WTC11 (cell line): ENCODE measurements at regions not wholly inside any gene's neighbourhood (a gene's known extent, or its start where the extent isn't known, plus 50 kb on each side); places are given as distances from the start of the nearest gene placed in this dataset.

Experiments
- FOXK1 ChIP-seq: sonication (generic); formaldehyde crosslinking; IDR thresholded peaks from 2 replicates; pipeline ENCODE4 v1.8.0; 2022; ENCODE audit warnings: mild to moderate bottlenecking, moderate library complexity, missing genetic modification reagents
- IRF2 ChIP-seq: sonication (generic); formaldehyde crosslinking; IDR thresholded peaks from 2 replicates; pipeline ENCODE4 v1.8.0; 2022; ENCODE audit warnings: low read depth, missing genetic modification reagents, borderline replicate concordance
- JUN ChIP-seq: sonication (generic); formaldehyde crosslinking; IDR thresholded peaks from 2 replicates; pipeline ENCODE4 v1.8.0; 2023; ENCODE audit warnings: mild to moderate bottlenecking, missing genetic modification reagents
- RELA ChIP-seq: sonication (generic); formaldehyde crosslinking; IDR thresholded peaks from 2 replicates; pipeline ENCODE4 v1.8.1; 2022; ENCODE audit warnings: missing genetic modification reagents, mild to moderate bottlenecking, borderline replicate concordance
- RORB ChIP-seq: fragments of 250-450 bp; sonication (Bioruptor Pico); IDR thresholded peaks from 2 replicates; pipeline ENCODE4 v1.9.0; 2021; ENCODE audit warnings: mild to moderate bottlenecking
- SP1 ChIP-seq: sonication (generic); formaldehyde crosslinking; conservative IDR thresholded peaks from 2 replicates; pipeline ENCODE4 v1.8.1; 2022; ENCODE audit warnings: missing genetic modification reagents
- TEAD1 ChIP-seq: sonication (generic); formaldehyde crosslinking; IDR thresholded peaks from 2 replicates; pipeline ENCODE4 v1.8.0; 2022; ENCODE audit warnings: mild to moderate bottlenecking, missing genetic modification reagents
- TF ChIP-seq, protein P1 (sequence below): fragments of 200-600 bp; IDR thresholded peaks from 2 replicates; pipeline ENCODE4 v1.8.0; 2022; ENCODE audit warnings: antibody characterized with exemption
- TF ChIP-seq, protein P2 (sequence below): sonication (generic); formaldehyde crosslinking; IDR thresholded peaks from 2 replicates; pipeline ENCODE4 v1.8.0; 2022; ENCODE audit warnings: mild to moderate bottlenecking, missing genetic modification reagents
- TF ChIP-seq, protein P3 (sequence below): sonication (generic); formaldehyde crosslinking; IDR thresholded peaks from 2 replicates; pipeline ENCODE4 v1.8.1; 2022; ENCODE audit warnings: low read depth, missing genetic modification reagents, borderline replicate concordance
- TF ChIP-seq, protein P4 (sequence below): fragments of 250-450 bp; sonication (Bioruptor Pico); IDR thresholded peaks from 2 replicates; pipeline ENCODE4 v1.9.0; 2021; ENCODE audit warnings: mild to moderate bottlenecking
- TF ChIP-seq, protein P5 (sequence below): sonication (generic); formaldehyde crosslinking; IDR thresholded peaks from 2 replicates; pipeline ENCODE4 v1.8.1; 2023; ENCODE audit warnings: mild to moderate bottlenecking, missing genetic modification reagents, moderate library complexity
- TF ChIP-seq, protein P6 (sequence below): sonication (generic); formaldehyde crosslinking; IDR thresholded peaks from 2 replicates; pipeline ENCODE4 v1.8.0; 2022; ENCODE audit warnings: mild to moderate bottlenecking, missing genetic modification reagents
- TF ChIP-seq, protein P7 (sequence below): sonication (generic); formaldehyde crosslinking; IDR thresholded peaks from 2 replicates; pipeline ENCODE4 v1.8.0; 2022; ENCODE audit warnings: mild to moderate bottlenecking, missing genetic modification reagents

DNA sequence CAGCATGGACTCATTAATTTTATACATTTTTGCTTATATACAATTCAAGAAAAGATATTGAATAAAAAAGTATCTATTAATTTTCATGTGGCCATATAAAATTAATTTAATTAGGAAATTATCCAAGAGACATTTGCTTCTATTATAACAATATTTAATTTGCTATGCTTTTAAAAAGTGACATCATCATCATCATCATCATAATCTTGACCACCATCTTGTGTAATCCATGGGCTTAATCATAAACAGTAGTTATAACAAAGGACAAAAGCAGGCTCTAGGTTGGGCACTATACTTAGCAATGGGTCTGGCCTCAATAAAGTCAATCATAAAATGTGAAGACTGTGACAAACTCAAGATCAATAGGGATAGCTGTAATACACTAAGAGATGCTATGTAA lies 1031.6 kb downstream of the SLITRK1 start:
- TF ChIP-seq, protein P1, sequence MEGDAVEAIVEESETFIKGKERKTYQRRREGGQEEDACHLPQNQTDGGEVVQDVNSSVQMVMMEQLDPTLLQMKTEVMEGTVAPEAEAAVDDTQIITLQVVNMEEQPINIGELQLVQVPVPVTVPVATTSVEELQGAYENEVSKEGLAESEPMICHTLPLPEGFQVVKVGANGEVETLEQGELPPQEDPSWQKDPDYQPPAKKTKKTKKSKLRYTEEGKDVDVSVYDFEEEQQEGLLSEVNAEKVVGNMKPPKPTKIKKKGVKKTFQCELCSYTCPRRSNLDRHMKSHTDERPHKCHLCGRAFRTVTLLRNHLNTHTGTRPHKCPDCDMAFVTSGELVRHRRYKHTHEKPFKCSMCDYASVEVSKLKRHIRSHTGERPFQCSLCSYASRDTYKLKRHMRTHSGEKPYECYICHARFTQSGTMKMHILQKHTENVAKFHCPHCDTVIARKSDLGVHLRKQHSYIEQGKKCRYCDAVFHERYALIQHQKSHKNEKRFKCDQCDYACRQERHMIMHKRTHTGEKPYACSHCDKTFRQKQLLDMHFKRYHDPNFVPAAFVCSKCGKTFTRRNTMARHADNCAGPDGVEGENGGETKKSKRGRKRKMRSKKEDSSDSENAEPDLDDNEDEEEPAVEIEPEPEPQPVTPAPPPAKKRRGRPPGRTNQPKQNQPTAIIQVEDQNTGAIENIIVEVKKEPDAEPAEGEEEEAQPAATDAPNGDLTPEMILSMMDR = no peak
- TF ChIP-seq JUN (CRISPR knock-in tag) (no peak), RORB (CRISPR knock-in tag) (no peak), SP1 (CRISPR knock-in tag) (no peak), IRF2 (CRISPR knock-in tag) (no peak), TEAD1 (CRISPR knock-in tag) (no peak), RELA (CRISPR knock-in tag) (no peak), FOXK1 (CRISPR knock-in tag) (no peak)
- TF ChIP-seq, protein P2, sequence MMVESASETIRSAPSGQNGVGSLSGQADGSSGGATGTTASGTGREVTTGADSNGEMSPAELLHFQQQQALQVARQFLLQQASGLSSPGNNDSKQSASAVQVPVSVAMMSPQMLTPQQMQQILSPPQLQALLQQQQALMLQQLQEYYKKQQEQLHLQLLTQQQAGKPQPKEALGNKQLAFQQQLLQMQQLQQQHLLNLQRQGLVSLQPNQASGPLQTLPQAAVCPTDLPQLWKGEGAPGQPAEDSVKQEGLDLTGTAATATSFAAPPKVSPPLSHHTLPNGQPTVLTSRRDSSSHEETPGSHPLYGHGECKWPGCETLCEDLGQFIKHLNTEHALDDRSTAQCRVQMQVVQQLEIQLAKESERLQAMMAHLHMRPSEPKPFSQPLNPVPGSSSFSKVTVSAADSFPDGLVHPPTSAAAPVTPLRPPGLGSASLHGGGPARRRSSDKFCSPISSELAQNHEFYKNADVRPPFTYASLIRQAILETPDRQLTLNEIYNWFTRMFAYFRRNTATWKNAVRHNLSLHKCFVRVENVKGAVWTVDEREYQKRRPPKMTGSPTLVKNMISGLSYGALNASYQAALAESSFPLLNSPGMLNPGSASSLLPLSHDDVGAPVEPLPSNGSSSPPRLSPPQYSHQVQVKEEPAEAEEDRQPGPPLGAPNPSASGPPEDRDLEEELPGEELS (CRISPR knock-in tag) = no peak
- TF ChIP-seq, protein P3, sequence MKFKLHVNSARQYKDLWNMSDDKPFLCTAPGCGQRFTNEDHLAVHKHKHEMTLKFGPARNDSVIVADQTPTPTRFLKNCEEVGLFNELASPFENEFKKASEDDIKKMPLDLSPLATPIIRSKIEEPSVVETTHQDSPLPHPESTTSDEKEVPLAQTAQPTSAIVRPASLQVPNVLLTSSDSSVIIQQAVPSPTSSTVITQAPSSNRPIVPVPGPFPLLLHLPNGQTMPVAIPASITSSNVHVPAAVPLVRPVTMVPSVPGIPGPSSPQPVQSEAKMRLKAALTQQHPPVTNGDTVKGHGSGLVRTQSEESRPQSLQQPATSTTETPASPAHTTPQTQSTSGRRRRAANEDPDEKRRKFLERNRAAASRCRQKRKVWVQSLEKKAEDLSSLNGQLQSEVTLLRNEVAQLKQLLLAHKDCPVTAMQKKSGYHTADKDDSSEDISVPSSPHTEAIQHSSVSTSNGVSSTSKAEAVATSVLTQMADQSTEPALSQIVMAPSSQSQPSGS = no peak
- TF ChIP-seq, protein P4, sequence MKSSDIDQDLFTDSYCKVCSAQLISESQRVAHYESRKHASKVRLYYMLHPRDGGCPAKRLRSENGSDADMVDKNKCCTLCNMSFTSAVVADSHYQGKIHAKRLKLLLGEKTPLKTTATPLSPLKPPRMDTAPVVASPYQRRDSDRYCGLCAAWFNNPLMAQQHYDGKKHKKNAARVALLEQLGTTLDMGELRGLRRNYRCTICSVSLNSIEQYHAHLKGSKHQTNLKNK (CRISPR knock-in tag) = no peak
- TF ChIP-seq, protein P5, sequence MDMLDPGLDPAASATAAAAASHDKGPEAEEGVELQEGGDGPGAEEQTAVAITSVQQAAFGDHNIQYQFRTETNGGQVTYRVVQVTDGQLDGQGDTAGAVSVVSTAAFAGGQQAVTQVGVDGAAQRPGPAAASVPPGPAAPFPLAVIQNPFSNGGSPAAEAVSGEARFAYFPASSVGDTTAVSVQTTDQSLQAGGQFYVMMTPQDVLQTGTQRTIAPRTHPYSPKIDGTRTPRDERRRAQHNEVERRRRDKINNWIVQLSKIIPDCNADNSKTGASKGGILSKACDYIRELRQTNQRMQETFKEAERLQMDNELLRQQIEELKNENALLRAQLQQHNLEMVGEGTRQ (CRISPR knock-in tag) = no peak
- TF ChIP-seq, protein P6, sequence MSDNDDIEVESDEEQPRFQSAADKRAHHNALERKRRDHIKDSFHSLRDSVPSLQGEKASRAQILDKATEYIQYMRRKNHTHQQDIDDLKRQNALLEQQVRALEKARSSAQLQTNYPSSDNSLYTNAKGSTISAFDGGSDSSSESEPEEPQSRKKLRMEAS (CRISPR knock-in tag) = no peak
- TF ChIP-seq, protein P7, sequence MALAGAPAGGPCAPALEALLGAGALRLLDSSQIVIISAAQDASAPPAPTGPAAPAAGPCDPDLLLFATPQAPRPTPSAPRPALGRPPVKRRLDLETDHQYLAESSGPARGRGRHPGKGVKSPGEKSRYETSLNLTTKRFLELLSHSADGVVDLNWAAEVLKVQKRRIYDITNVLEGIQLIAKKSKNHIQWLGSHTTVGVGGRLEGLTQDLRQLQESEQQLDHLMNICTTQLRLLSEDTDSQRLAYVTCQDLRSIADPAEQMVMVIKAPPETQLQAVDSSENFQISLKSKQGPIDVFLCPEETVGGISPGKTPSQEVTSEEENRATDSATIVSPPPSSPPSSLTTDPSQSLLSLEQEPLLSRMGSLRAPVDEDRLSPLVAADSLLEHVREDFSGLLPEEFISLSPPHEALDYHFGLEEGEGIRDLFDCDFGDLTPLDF (CRISPR knock-in tag) = no peak
